ENCODE measurements at regions not wholly inside any gene's neighbourhood (a gene's known extent, or its start where the extent isn't known, plus 50 kb on each side); places are given as distances from the start of the nearest gene placed in this dataset.

GRCh38 chr14:86823581-86823980 lies 1169.4 kb downstream of the GALC start:
- TF ChIP-seq CTCF (conservative IDR thresholded peaks at IDR 0.05; ENCODE audit: control insufficient read depth, insufficient read depth, low read depth, low read length): no peak
- no peak for DNase-seq (ENCODE audit: low read depth)

GRCh38 chr14:86815341-86815740 lies 1177.6 kb downstream of the GALC start:
- no peak for TF ChIP-seq CTCF (conservative IDR thresholded peaks at IDR 0.05; ENCODE audit: control insufficient read depth, insufficient read depth, low read depth, low read length)
- H3K4me3 ChIP-seq (ENCODE audit: control insufficient read depth, low read depth, low read length): no peak overlapping the region
- DNase-seq (ENCODE audit: low read depth): no peak

More at GRCh38 chr14:86823581-86823980, 1169.4 kb downstream of the GALC start:
- H3K4me3 ChIP-seq (ENCODE audit: control insufficient read depth, low read depth, low read length): no peak overlapping the region

GRCh38 chr14:86802726-86803125 lies 1190.3 kb downstream of the GALC start:
- H3K4me3 ChIP-seq (ENCODE audit: control insufficient read depth, low read depth, low read length): no peak overlapping the region
- peak; percentile 43 for DNase-seq (ENCODE audit: low read depth)
- no peak for TF ChIP-seq CTCF (conservative IDR thresholded peaks at IDR 0.05; ENCODE audit: control insufficient read depth, insufficient read depth, low read depth, low read length)

- peak; percentile 17 for TF ChIP-seq CTCF (conservative IDR thresholded peaks at IDR 0.05; ENCODE audit: control insufficient read depth, insufficient read depth, low read depth, low read length)
- peak; percentile 95 for DNase-seq (ENCODE audit: low read depth)
- H3K4me3 ChIP-seq (ENCODE audit: control insufficient read depth, low read depth, low read length): no peak overlapping the region
Measured at GRCh38 chr14:86799244-86799647, 1193.7 kb downstream of the GALC start.

GRCh38 chr14:86798330-86798729 lies 1194.7 kb downstream of the GALC start:
- DNase-seq (ENCODE audit: low read depth): no peak
- TF ChIP-seq CTCF (conservative IDR thresholded peaks at IDR 0.05; ENCODE audit: control insufficient read depth, insufficient read depth, low read depth, low read length): no peak
- H3K4me3 ChIP-seq (ENCODE audit: control insufficient read depth, low read depth, low read length): no peak overlapping the region

- no peak overlapping the region for H3K4me3 ChIP-seq (ENCODE audit: control insufficient read depth, low read depth, low read length)
- no peak for TF ChIP-seq CTCF (conservative IDR thresholded peaks at IDR 0.05; ENCODE audit: control insufficient read depth, insufficient read depth, low read depth, low read length)
- DNase-seq (ENCODE audit: low read depth): no peak
Measured at GRCh38 chr14:86797075-86797351, 1196.0 kb downstream of the GALC start.
